ENCODE measurements at regions not wholly inside any gene's neighbourhood (a gene's known extent, or its start where the extent isn't known, plus 50 kb on each side); places are given as distances from the start of the nearest gene placed in this dataset.

GRCh38 chr3:76653640-76654251, 386.2 kb upstream of the ROBO2 start:
- no peak overlapping the region for H3K27ac ChIP-seq
- H3K4me3 ChIP-seq: no peak overlapping the region
- no peak for DNase-seq (ENCODE audit: low spot score)
- no peaks in the 10 kb centered on the region for H3K4me1 ChIP-seq (ENCODE audit: control insufficient read depth in 1 of 2, low read depth in 2 of 2)
- ATAC-seq (ENCODE audit: insufficient number of reproducible peaks, low FRiP score, low read depth): no peak
- no peaks in the 10 kb centered on the region for H3K27me3 ChIP-seq (replicated peaks; ENCODE audit: insufficient read depth)
- no peak for TF ChIP-seq CTCF (IDR thresholded peaks at IDR 0.05)
- no peaks in the 10 kb centered on the region for H3K9me3 ChIP-seq
- no peaks in the 10 kb centered on the region for H3K36me3 ChIP-seq

- Histone ChIP-seq H3K36me3 (no peaks in the 10 kb centered on the region), H3K4me3 (no peak overlapping the region), H3K27ac (no peak overlapping the region), H3K27me3 (replicated peaks; ENCODE audit: insufficient read depth) (no peaks in the 10 kb centered on the region), H3K4me1 (ENCODE audit: control insufficient read depth in 1 of 2, low read depth in 2 of 2) (no peaks in the 10 kb centered on the region), H3K9me3 (no peaks in the 10 kb centered on the region)
- ATAC-seq (ENCODE audit: insufficient number of reproducible peaks, low FRiP score, low read depth) (no peak), DNase-seq (ENCODE audit: low spot score) (no peak)
- no peak for TF ChIP-seq CTCF (IDR thresholded peaks at IDR 0.05)
Observed at GRCh38 chr3:76656531-76657070, 383.3 kb upstream of the ROBO2 start.

- H3K4me3 ChIP-seq: no peak overlapping the region
- no peak for TF ChIP-seq CTCF (IDR thresholded peaks at IDR 0.05)
- H3K9me3 ChIP-seq: no peaks in the 10 kb centered on the region
- H3K36me3 ChIP-seq: no peaks in the 10 kb centered on the region
- no peaks in the 10 kb centered on the region for H3K27me3 ChIP-seq (replicated peaks; ENCODE audit: insufficient read depth)
- H3K27ac ChIP-seq: no peak overlapping the region
- DNase-seq (ENCODE audit: low spot score) (no peak), ATAC-seq (ENCODE audit: insufficient number of reproducible peaks, low FRiP score, low read depth) (no peak)
- H3K4me1 ChIP-seq (ENCODE audit: control insufficient read depth in 1 of 2, low read depth in 2 of 2): no peaks in the 10 kb centered on the region
Observed at GRCh38 chr3:76657909-76658308, 382.0 kb upstream of the ROBO2 start.

- H3K36me3 ChIP-seq: no peaks in the 10 kb centered on the region
- H3K27ac ChIP-seq: no peak overlapping the region
- H3K4me3 ChIP-seq: no peak overlapping the region
- no peak for DNase-seq (ENCODE audit: low spot score)
- TF ChIP-seq CTCF (IDR thresholded peaks at IDR 0.05): no peak
- no peaks in the 10 kb centered on the region for H3K4me1 ChIP-seq (ENCODE audit: control insufficient read depth in 1 of 2, low read depth in 2 of 2)
- H3K9me3 ChIP-seq: no peaks in the 10 kb centered on the region
- no peaks in the 10 kb centered on the region for H3K27me3 ChIP-seq (replicated peaks; ENCODE audit: insufficient read depth)
- ATAC-seq (ENCODE audit: insufficient number of reproducible peaks, low FRiP score, low read depth): no peak
Observed at GRCh38 chr3:76661527-76662250, 378.2 kb upstream of the ROBO2 start.

GRCh38 chr3:76664816-76665215, 375.1 kb upstream of the ROBO2 start:
- Histone ChIP-seq H3K27ac (no peak overlapping the region), H3K27me3 (replicated peaks; ENCODE audit: insufficient read depth) (no peaks in the 10 kb centered on the region), H3K4me3 (no peak overlapping the region), H3K4me1 (ENCODE audit: control insufficient read depth in 1 of 2, low read depth in 2 of 2) (no peaks in the 10 kb centered on the region), H3K36me3 (no peaks in the 10 kb centered on the region), H3K9me3 (no peaks in the 10 kb centered on the region)
- ATAC-seq (ENCODE audit: insufficient number of reproducible peaks, low FRiP score, low read depth) (no peak), DNase-seq (ENCODE audit: low spot score) (no peak)
- no peak for TF ChIP-seq CTCF (IDR thresholded peaks at IDR 0.05)

Data from thoracic aorta (tissue), 2 donors.